SK-N-SH (cell line): ENCODE measurements at regions not wholly inside any gene's neighbourhood (a gene's known extent, or its start where the extent isn't known, plus 50 kb on each side); places are given as distances from the start of the nearest gene placed in this dataset.

ENCODE experiments used
- CTCF ChIA-PET: fragments of 300-600, 350-600 bp; formaldehyde crosslinking; extraction: SDS; loops from one replicate; lab custom pipeline; 2021; lab: Yijun Ruan, JAX
- POLR2A ChIA-PET: fragments of 350-600 bp; sonication (Branson Sonifier 250); formaldehyde crosslinking; extraction: SDS; loops from one replicate; lab custom pipeline; 2020; ENCODE audit warnings: antibody characterized with exemption, inconsistent platforms; lab: Yijun Ruan, JAX
- DNase-seq: peaks from one replicate; pipeline ENCODE4 v3.0.0; 2012
- H2AFZ ChIP-seq: fragments of 200-600 bp; sonication (generic); 2 replicates; pipeline ENCODE4 v1.8.1; 2016; ENCODE audit warnings: antibody characterized with exemption, mild to moderate bottlenecking, low read depth
- H3F3A ChIP-seq: fragments of 200-600 bp; sonication (generic); replicated peaks from 2 replicates; pipeline ENCODE3; 2016; ENCODE audit warnings: antibody characterized with exemption, mild to moderate bottlenecking; ENCODE audit not compliant: insufficient read depth
- H3K27ac ChIP-seq, 2 experiments: fragments of 200-500 bp in 1 of 2; fragments of 200-600 bp in 1 of 2; sonication (Bioruptor generic) in 1 of 2; sonication (generic), shearing (Covaris generic) in 1 of 2; 2 replicates each; pipeline versions ENCODE4 v1.5.1 to v1.6.1; 2014 to 2016; ENCODE audit warnings: low read depth in 2 of 2, inconsistent platforms in 1 of 2, low read length in 1 of 2, mild to moderate bottlenecking in 1 of 2, mixed read lengths in 1 of 2
- H3K27me3 ChIP-seq: fragments of 200-600 bp; sonication (generic), shearing (Covaris generic); 2 replicates; pipeline ENCODE4 v1.6.1; 2016; ENCODE audit warnings: mixed run types; ENCODE audit not compliant: insufficient read depth
- H3K36me3 ChIP-seq, 2 experiments: fragments of 200-500 bp in 1 of 2; fragments of 200-600 bp in 1 of 2; sonication (Bioruptor generic) in 1 of 2; sonication (generic) in 1 of 2; replicated peaks in 1 of 2; 2 replicates each; pipeline versions ENCODE3 to v1.5.1; 2014 to 2016; ENCODE audit warnings: low read length in 1 of 2, mild to moderate bottlenecking in 1 of 2; ENCODE audit not compliant: insufficient read depth in 2 of 2, control insufficient read depth in 1 of 2
- H3K4me1 ChIP-seq, 2 experiments: fragments of 200-500 bp in 1 of 2; fragments of 200-600 bp in 1 of 2; sonication (Bioruptor generic) in 1 of 2; sonication (generic), shearing (Covaris generic) in 1 of 2; 2 replicates each; pipeline versions ENCODE4 v1.5.1 to v1.6.1; 2014 to 2016; ENCODE audit warnings: low read depth in 1 of 2, low read length in 1 of 2, mixed run types in 1 of 2; ENCODE audit not compliant: insufficient read depth in 2 of 2, control insufficient read depth in 1 of 2
- H3K4me2 ChIP-seq: fragments of 200-600 bp; sonication (generic), shearing (Covaris generic); 2 replicates; pipeline ENCODE4 v1.6.1; 2017; ENCODE audit warnings: mixed run types
- H3K4me3 ChIP-seq, 2 experiments: fragments of 200-500 bp in 1 of 2; fragments of 200-600 bp in 1 of 2; sonication (Bioruptor generic) in 1 of 2; sonication (generic), shearing (Covaris generic) in 1 of 2; 2 replicates each; pipeline versions ENCODE4 v1.5.1 to v1.8.1; 2014 to 2016; ENCODE audit warnings: low read depth in 2 of 2, inconsistent platforms in 1 of 2, low read length in 1 of 2, mild to moderate bottlenecking in 1 of 2, mixed read lengths in 1 of 2, moderate library complexity in 1 of 2
- H3K79me2 ChIP-seq: fragments of 200-600 bp; sonication (generic); 2 replicates; pipeline ENCODE4 v1.8.1; 2017; ENCODE audit warnings: mild to moderate bottlenecking; ENCODE audit not compliant: insufficient read depth
- H3K9ac ChIP-seq: fragments of 200-600 bp; sonication (generic); 2 replicates; pipeline ENCODE4 v1.6.1; 2017; ENCODE audit warnings: mixed run types
- H3K9me2 ChIP-seq: fragments of 200-600 bp; sonication (generic); 2 replicates; pipeline ENCODE4 v1.6.1; 2017; ENCODE audit warnings: mixed run types
- H3K9me3 ChIP-seq: fragments of 200-600 bp; sonication (generic); 2 replicates; pipeline ENCODE4 v1.6.1; 2017; ENCODE audit warnings: mixed run types, mild to moderate bottlenecking, moderate library complexity
- H4K20me1 ChIP-seq: fragments of 200-600 bp; sonication (generic); 2 replicates; pipeline ENCODE4 v1.6.1; 2017; ENCODE audit warnings: mild to moderate bottlenecking, mixed run types; ENCODE audit not compliant: insufficient read depth
- CHD2 ChIP-seq: fragments of 150-350 bp; IDR thresholded peaks from 2 replicates; pipeline ENCODE4 v1.6.1; 2018; ENCODE audit warnings: low read length; ENCODE audit not compliant: partially characterized antibody
- ELF1 ChIP-seq: IDR thresholded peaks from 2 replicates; pipeline ENCODE4 v1.4.0; 2012
- EZH2phosphoT487 ChIP-seq: fragments of 200-600 bp; sonication (generic); IDR thresholded peaks from 2 replicates; pipeline ENCODE4 v1.6.1; 2017; ENCODE audit warnings: low read depth, mixed run types, mild to moderate bottlenecking, antibody characterized with exemption, moderate library complexity, borderline replicate concordance
- FOSL2 ChIP-seq: IDR thresholded peaks from 2 replicates; pipeline ENCODE4 v1.4.0; 2012; ENCODE audit warnings: low read depth, mild to moderate bottlenecking, moderate library complexity, borderline replicate concordance
- GABPA ChIP-seq: IDR thresholded peaks from 2 replicates; pipeline ENCODE4 v1.4.0; 2012; ENCODE audit warnings: low read depth, mild to moderate bottlenecking
- GATA2 ChIP-seq: sonication (generic); formaldehyde crosslinking; IDR thresholded peaks from 2 replicates; pipeline ENCODE4 v1.5.0; 2020; ENCODE audit warnings: mild to moderate bottlenecking, missing genetic modification reagents
- JUND ChIP-seq: IDR thresholded peaks from 2 replicates; pipeline ENCODE4 v1.4.0; 2012
- MEF2A ChIP-seq: IDR thresholded peaks from 2 replicates; pipeline ENCODE4 v1.4.0; 2012; ENCODE audit warnings: low read depth, borderline replicate concordance
- NFIC ChIP-seq: IDR thresholded peaks from 2 replicates; pipeline ENCODE4 v1.4.0; 2012; ENCODE audit warnings: borderline replicate concordance
- NRF1 ChIP-seq: IDR thresholded peaks from 2 replicates; pipeline ENCODE4 v1.6.1; 2012; ENCODE audit warnings: low read depth, mild to moderate bottlenecking, low read length
- POLR2AphosphoS5 ChIP-seq: IDR thresholded peaks from 2 replicates; pipeline ENCODE4 v1.6.1; 2012; ENCODE audit warnings: low read depth, low read length
- RCOR1 ChIP-seq: fragments of 150-350 bp; IDR thresholded peaks from 2 replicates; pipeline ENCODE4 v1.6.1; 2017; ENCODE audit warnings: antibody characterized with exemption, low read length
- RFX5 ChIP-seq: IDR thresholded peaks from 2 replicates; pipeline ENCODE4 v1.6.1; 2012; ENCODE audit warnings: mild to moderate bottlenecking, improper control_type of control experiment, low read length
- SIN3A ChIP-seq: IDR thresholded peaks from 2 replicates; pipeline ENCODE4 v1.6.1; 2012; ENCODE audit warnings: low read depth, mild to moderate bottlenecking, low read length, moderate library complexity, borderline replicate concordance
- TAF1 ChIP-seq: IDR thresholded peaks from 2 replicates; pipeline ENCODE4 v1.6.1; 2012; ENCODE audit warnings: low read depth, mild to moderate bottlenecking, low read length, moderate library complexity, borderline replicate concordance
- TCF12 ChIP-seq: IDR thresholded peaks from 2 replicates; pipeline ENCODE4 v1.4.0; 2012
- YY1 ChIP-seq: IDR thresholded peaks from 2 replicates; pipeline ENCODE4 v1.4.0; 2012; ENCODE audit warnings: low read depth, mild to moderate bottlenecking
- WGBS: methylation state at CpG from one replicate; pipeline ENCODE4 v1.1.6; 2017; ENCODE audit warnings: low lambda C conversion rate; 5-methylcytosine and 5-hydroxymethylcytosine counted together
- TF ChIP-seq, protein P1 (sequence below): IDR thresholded peaks from 2 replicates; pipeline ENCODE4 v1.6.1; 2012; ENCODE audit warnings: mild to moderate bottlenecking, low read depth, low read length, moderate library complexity
- TF ChIP-seq, protein P2 (sequence below): fragments of 200-600 bp; sonication (generic); IDR thresholded peaks from 2 replicates; pipeline ENCODE4 v1.6.1; 2017; ENCODE audit warnings: antibody characterized with exemption, mild to moderate bottlenecking, moderate library complexity
- TF ChIP-seq, protein P3 (sequence below): IDR thresholded peaks from 2 replicates; pipeline ENCODE4 v1.4.0; 2012; ENCODE audit warnings: low read depth, borderline replicate concordance
- TF ChIP-seq, protein P4 (sequence below): IDR thresholded peaks from 2 replicates; pipeline ENCODE4 v1.4.0; 2012; ENCODE audit warnings: low read depth, borderline replicate concordance

GRCh38 chr7:106765727-106766355 is 99.2 kb upstream of the PIK3CG start:
- CTCF ChIA-PET, result interaction anchor here (0.6 to 1.0 kb wide), 3 partner anchors 18 to 248 kb away, joined by 3 read pairs; no protein-coding TSS in a partner anchor
- WGBS, result 89% methylated on average over 5 of the region's 5 CpGs
- Histone ChIP-seq H3K4me1 (peaks cover 0 to 21% of the 10 kb centered on the region in 2 experiments), H3K9ac (peak overlapping the region; percentile 29; the same call in 1 of the 2 replicates), H3K79me2 (peaks cover 27% of the 10 kb centered on the region; the same call in 1 of the 2 replicates), H4K20me1 (no peaks in the 10 kb centered on the region), H3K27ac (peak overlapping the region in 1 of 2 experiments; percentile 97; a peak in 2 of 4 replicates), H3K27me3 (no peaks in the 10 kb centered on the region), H2AFZ (0 out of 2 replicates have a peak overlapping the region, but pooled peaks have one; percentile 33), H3K9me3 (no peaks in the 10 kb centered on the region), H3F3A (peaks cover 26% of the 10 kb centered on the region), H3K4me2 (peak overlapping the region; percentile 41), H3K36me3 (no peaks in the 10 kb centered on the region), H3K4me3 (no peak overlapping the region), H3K9me2 (no peaks in the 10 kb centered on the region)
- TF ChIP-seq GABPA (no peak), EZH2phosphoT487 (no peak), RCOR1 (no peak), TCF12 (no peak), SIN3A (no peak), ELF1 (no peak), RFX5 (no peak), FOSL2 (peak; percentile 28), NRF1 (no peak), TAF1 (no peak), GATA2 (CRISPR knock-in tag) (no peak), MEF2A (no peak), JUND (0 out of 2 replicates have a peak, but pooled peaks have one; percentile 10), NFIC (no peak), YY1 (no peak), CHD2 (no peak), POLR2AphosphoS5 (no peak)
- TF ChIP-seq, protein P1, sequence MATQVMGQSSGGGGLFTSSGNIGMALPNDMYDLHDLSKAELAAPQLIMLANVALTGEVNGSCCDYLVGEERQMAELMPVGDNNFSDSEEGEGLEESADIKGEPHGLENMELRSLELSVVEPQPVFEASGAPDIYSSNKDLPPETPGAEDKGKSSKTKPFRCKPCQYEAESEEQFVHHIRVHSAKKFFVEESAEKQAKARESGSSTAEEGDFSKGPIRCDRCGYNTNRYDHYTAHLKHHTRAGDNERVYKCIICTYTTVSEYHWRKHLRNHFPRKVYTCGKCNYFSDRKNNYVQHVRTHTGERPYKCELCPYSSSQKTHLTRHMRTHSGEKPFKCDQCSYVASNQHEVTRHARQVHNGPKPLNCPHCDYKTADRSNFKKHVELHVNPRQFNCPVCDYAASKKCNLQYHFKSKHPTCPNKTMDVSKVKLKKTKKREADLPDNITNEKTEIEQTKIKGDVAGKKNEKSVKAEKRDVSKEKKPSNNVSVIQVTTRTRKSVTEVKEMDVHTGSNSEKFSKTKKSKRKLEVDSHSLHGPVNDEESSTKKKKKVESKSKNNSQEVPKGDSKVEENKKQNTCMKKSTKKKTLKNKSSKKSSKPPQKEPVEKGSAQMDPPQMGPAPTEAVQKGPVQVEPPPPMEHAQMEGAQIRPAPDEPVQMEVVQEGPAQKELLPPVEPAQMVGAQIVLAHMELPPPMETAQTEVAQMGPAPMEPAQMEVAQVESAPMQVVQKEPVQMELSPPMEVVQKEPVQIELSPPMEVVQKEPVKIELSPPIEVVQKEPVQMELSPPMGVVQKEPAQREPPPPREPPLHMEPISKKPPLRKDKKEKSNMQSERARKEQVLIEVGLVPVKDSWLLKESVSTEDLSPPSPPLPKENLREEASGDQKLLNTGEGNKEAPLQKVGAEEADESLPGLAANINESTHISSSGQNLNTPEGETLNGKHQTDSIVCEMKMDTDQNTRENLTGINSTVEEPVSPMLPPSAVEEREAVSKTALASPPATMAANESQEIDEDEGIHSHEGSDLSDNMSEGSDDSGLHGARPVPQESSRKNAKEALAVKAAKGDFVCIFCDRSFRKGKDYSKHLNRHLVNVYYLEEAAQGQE, result peak; percentile 41; the same call in 1 of the 2 replicates
- TF ChIP-seq, protein P2, sequence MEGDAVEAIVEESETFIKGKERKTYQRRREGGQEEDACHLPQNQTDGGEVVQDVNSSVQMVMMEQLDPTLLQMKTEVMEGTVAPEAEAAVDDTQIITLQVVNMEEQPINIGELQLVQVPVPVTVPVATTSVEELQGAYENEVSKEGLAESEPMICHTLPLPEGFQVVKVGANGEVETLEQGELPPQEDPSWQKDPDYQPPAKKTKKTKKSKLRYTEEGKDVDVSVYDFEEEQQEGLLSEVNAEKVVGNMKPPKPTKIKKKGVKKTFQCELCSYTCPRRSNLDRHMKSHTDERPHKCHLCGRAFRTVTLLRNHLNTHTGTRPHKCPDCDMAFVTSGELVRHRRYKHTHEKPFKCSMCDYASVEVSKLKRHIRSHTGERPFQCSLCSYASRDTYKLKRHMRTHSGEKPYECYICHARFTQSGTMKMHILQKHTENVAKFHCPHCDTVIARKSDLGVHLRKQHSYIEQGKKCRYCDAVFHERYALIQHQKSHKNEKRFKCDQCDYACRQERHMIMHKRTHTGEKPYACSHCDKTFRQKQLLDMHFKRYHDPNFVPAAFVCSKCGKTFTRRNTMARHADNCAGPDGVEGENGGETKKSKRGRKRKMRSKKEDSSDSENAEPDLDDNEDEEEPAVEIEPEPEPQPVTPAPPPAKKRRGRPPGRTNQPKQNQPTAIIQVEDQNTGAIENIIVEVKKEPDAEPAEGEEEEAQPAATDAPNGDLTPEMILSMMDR, result no peak
- TF ChIP-seq, protein P3, sequence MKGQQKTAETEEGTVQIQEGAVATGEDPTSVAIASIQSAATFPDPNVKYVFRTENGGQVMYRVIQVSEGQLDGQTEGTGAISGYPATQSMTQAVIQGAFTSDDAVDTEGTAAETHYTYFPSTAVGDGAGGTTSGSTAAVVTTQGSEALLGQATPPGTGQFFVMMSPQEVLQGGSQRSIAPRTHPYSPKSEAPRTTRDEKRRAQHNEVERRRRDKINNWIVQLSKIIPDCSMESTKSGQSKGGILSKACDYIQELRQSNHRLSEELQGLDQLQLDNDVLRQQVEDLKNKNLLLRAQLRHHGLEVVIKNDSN, result no peak
- TF ChIP-seq, protein P4, sequence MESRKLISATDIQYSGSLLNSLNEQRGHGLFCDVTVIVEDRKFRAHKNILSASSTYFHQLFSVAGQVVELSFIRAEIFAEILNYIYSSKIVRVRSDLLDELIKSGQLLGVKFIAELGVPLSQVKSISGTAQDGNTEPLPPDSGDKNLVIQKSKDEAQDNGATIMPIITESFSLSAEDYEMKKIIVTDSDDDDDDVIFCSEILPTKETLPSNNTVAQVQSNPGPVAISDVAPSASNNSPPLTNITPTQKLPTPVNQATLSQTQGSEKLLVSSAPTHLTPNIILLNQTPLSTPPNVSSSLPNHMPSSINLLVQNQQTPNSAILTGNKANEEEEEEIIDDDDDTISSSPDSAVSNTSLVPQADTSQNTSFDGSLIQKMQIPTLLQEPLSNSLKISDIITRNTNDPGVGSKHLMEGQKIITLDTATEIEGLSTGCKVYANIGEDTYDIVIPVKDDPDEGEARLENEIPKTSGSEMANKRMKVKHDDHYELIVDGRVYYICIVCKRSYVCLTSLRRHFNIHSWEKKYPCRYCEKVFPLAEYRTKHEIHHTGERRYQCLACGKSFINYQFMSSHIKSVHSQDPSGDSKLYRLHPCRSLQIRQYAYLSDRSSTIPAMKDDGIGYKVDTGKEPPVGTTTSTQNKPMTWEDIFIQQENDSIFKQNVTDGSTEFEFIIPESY, result no peak
- no peak for DNase-seq
- POLR2A ChIA-PET, result no interaction called here
